H9 (cell line): ENCODE measurements at regions not wholly inside any gene's neighbourhood (a gene's known extent, or its start where the extent isn't known, plus 50 kb on each side); places are given as distances from the start of the nearest gene placed in this dataset.

Experiments used
- DNase-seq: peaks from one replicate; pipeline ENCODE4 v3.0.0-alpha.2; 2017
- H2AFZ ChIP-seq: one replicate; pipeline ENCODE4 v1.6.1; 2013; ENCODE audit warnings: mild to moderate bottlenecking, low read length, control low read depth, moderate library complexity
- H2AK5ac ChIP-seq: 2 replicates; pipeline ENCODE4 v1.6.1; 2013; ENCODE audit warnings: low read length, control low read depth, mixed read lengths; ENCODE audit not compliant: insufficient read length
- H2BK120ac ChIP-seq: one replicate; pipeline ENCODE4 v1.6.1; 2013; ENCODE audit warnings: low read depth, mild to moderate bottlenecking, low read length, control low read depth, inconsistent platforms; ENCODE audit not compliant: poor library complexity, severe bottlenecking
- H2BK12ac ChIP-seq: 2 replicates; pipeline ENCODE4 v1.6.1; 2013; ENCODE audit warnings: low read length, control low read depth, mixed read lengths, low read depth; ENCODE audit not compliant: insufficient read length
- H2BK15ac ChIP-seq: 2 replicates; pipeline ENCODE4 v1.6.1; 2013; ENCODE audit warnings: low read depth, low read length, control low read depth
- H2BK20ac ChIP-seq: one replicate; pipeline ENCODE4 v1.6.1; 2013; ENCODE audit warnings: low read depth, mild to moderate bottlenecking, low read length, control low read depth, inconsistent platforms; ENCODE audit not compliant: poor library complexity, severe bottlenecking
- H2BK5ac ChIP-seq: 2 replicates; pipeline ENCODE4 v1.6.1; 2013; ENCODE audit warnings: low read length, control low read depth, mixed read lengths; ENCODE audit not compliant: insufficient read length
- H3K14ac ChIP-seq: 2 replicates; pipeline ENCODE4 v1.6.1; 2013; ENCODE audit warnings: low read length, control low read depth; ENCODE audit not compliant: insufficient read depth
- H3K18ac ChIP-seq: 2 replicates; pipeline ENCODE4 v1.6.1; 2013; ENCODE audit warnings: low read depth, mild to moderate bottlenecking, mixed read lengths, low read length, control low read depth; ENCODE audit not compliant: insufficient read length
- H3K23ac ChIP-seq: 2 replicates; pipeline ENCODE4 v1.6.1; 2013; ENCODE audit warnings: low read length, control low read depth, mixed read lengths, low read depth; ENCODE audit not compliant: insufficient read length
- H3K23me2 ChIP-seq: 2 replicates; pipeline ENCODE4 v1.6.1; 2013; ENCODE audit warnings: low read depth, mild to moderate bottlenecking, mixed read lengths, low read length, control low read depth; ENCODE audit not compliant: insufficient read length, poor library complexity, severe bottlenecking
- H3K27ac ChIP-seq: 2 replicates; pipeline ENCODE4 v1.5.1; 2013; ENCODE audit warnings: low read length, control low read depth, mixed read lengths, low read depth; ENCODE audit not compliant: insufficient read length
- H3K27me3 ChIP-seq: 2 replicates; pipeline ENCODE4 v1.6.1; 2013; ENCODE audit warnings: low read length, control low read depth, inconsistent platforms; ENCODE audit not compliant: insufficient read depth
- H3K4ac ChIP-seq: 2 replicates; pipeline ENCODE4 v1.6.1; 2013; ENCODE audit warnings: low read depth, mild to moderate bottlenecking, control low read depth, inconsistent platforms, low read length, moderate library complexity
- H3K4me1 ChIP-seq: 2 replicates; pipeline ENCODE4 v1.6.1; 2013; ENCODE audit warnings: low read length, control low read depth, inconsistent platforms; ENCODE audit not compliant: insufficient read depth
- H3K4me2 ChIP-seq: 2 replicates; pipeline ENCODE4 v1.6.1; 2013; ENCODE audit warnings: low read length, control low read depth, mixed read lengths; ENCODE audit not compliant: insufficient read length, insufficient read depth
- H3K56ac ChIP-seq: 2 replicates; pipeline ENCODE4 v1.6.1; 2013; ENCODE audit warnings: low read depth, mild to moderate bottlenecking, mixed read lengths, low read length, control low read depth; ENCODE audit not compliant: insufficient read length
- H3K79me1 ChIP-seq: 2 replicates; pipeline ENCODE4 v1.6.1; 2013; ENCODE audit warnings: low read depth, mild to moderate bottlenecking, moderate library complexity, low read length, control low read depth, inconsistent platforms; ENCODE audit not compliant: insufficient read depth, poor library complexity, severe bottlenecking
- H3K79me2 ChIP-seq: 2 replicates; pipeline ENCODE4 v1.6.1; 2013; ENCODE audit warnings: low read length, control low read depth, inconsistent platforms; ENCODE audit not compliant: insufficient read depth
- H3K9ac ChIP-seq: 2 replicates; pipeline ENCODE4 v1.6.1; 2013; ENCODE audit warnings: low read length, control low read depth, mixed read lengths; ENCODE audit not compliant: insufficient read length; ENCODE audit errors: extremely low read depth
- H3K9me3 ChIP-seq: one replicate; pipeline ENCODE4 v1.6.1; 2013; ENCODE audit warnings: low read depth, low read length, inconsistent platforms; ENCODE audit not compliant: control insufficient read depth
- H3T11ph ChIP-seq: one replicate; pipeline ENCODE4 v1.6.1; 2013; ENCODE audit warnings: mild to moderate bottlenecking, low read length, control low read depth, inconsistent platforms
- H4K20me1 ChIP-seq: one replicate; pipeline ENCODE4 v1.6.1; 2013; ENCODE audit not compliant: control insufficient read depth, insufficient read length, insufficient read depth
- H4K5ac ChIP-seq: 2 replicates; pipeline ENCODE4 v1.6.1; 2013; ENCODE audit warnings: low read depth, mild to moderate bottlenecking, mixed read lengths, low read length, control low read depth; ENCODE audit not compliant: insufficient read length
- H4K8ac ChIP-seq: replicated peaks from 2 replicates; pipeline ENCODE4 v1.6.1; 2013; ENCODE audit warnings: low read length, control low read depth, mixed read lengths, low read depth; ENCODE audit not compliant: insufficient read length
- H4K91ac ChIP-seq: 2 replicates; pipeline ENCODE4 v1.6.1; 2013; ENCODE audit warnings: low read depth, mild to moderate bottlenecking, moderate library complexity, mixed read lengths, low read length, control low read depth; ENCODE audit not compliant: insufficient read length
- H3K27ac Mint-ChIP-seq, 3 experiments: 2 replicates in 2 of 3; 3 replicates in 1 of 3; pipeline ENCODE4 v1.8.0; 2020 to 2021; ENCODE audit warnings: mixed read lengths in 3 of 3, mild to moderate bottlenecking in 1 of 3, moderate library complexity in 1 of 3
- H3K27me3 Mint-ChIP-seq: 2 replicates; pipeline ENCODE4 v1.8.0; 2021; ENCODE audit warnings: low read depth, mild to moderate bottlenecking, moderate library complexity, mixed read lengths
- H3K36me3 Mint-ChIP-seq, 3 experiments: 2 replicates in 2 of 3; 3 replicates in 1 of 3; pipeline ENCODE4 v1.8.0; 2020 to 2021; ENCODE audit warnings: low read depth in 3 of 3, mixed read lengths in 3 of 3; ENCODE audit not compliant: insufficient read depth in 1 of 3
- H3K4me1 Mint-ChIP-seq, 2 experiments: 2 replicates each; pipeline ENCODE4 v1.8.0; 2020; ENCODE audit warnings: mixed read lengths in 2 of 2
- H3K4me3 Mint-ChIP-seq, 2 experiments: 2 replicates in 1 of 2; 3 replicates in 1 of 2; pipeline ENCODE4 v1.8.0; 2020 to 2021; ENCODE audit warnings: mild to moderate bottlenecking in 2 of 2, mixed read lengths in 2 of 2, moderate library complexity in 1 of 2
- H3K9me3 Mint-ChIP-seq, 2 experiments: 2 replicates in 1 of 2; 3 replicates in 1 of 2; pipeline ENCODE4 v1.8.0; 2020; ENCODE audit warnings: mild to moderate bottlenecking in 2 of 2, mixed read lengths in 2 of 2, moderate library complexity in 1 of 2
- WGBS: extraction: QIAGEN DNeasy Blood & Tissue Kit; methylation state at CpG from one replicate; pipeline ENCODE4 v1.1.7; 2013; ENCODE audit warnings: missing lambda C conversion rate, low lambda C conversion rate, mixed read lengths; ENCODE audit not compliant: insufficient read length; ENCODE audit errors: extremely low coverage; 5-methylcytosine and 5-hydroxymethylcytosine counted together
- TF ChIP-seq, protein P1 (sequence below): fragments of 200-600 bp; sonication (generic); conservative IDR thresholded peaks from 3 replicates; pipeline ENCODE4 v1.8.0; 2021; ENCODE audit warnings: antibody characterized with exemption, mild to moderate bottlenecking

- Histone ChIP-seq H3K27ac (no peak overlapping the region), H3K4ac (no peak overlapping the region), H3K79me1 (no peaks in the 10 kb centered on the region), H2AK5ac (no peak overlapping the region), H3K4me1 (peaks cover 2% of the 10 kb centered on the region; the same call in 1 of the 2 replicates), H3T11ph (no peak overlapping the region), H2BK5ac (no peak overlapping the region), H3K4me2 (no peak overlapping the region), H2BK15ac (no peak overlapping the region), H2BK12ac (no peak overlapping the region), H2BK20ac (no peak overlapping the region), H3K23ac (no peak overlapping the region), H3K56ac (no peak overlapping the region), H2BK120ac (no peak overlapping the region), H4K20me1 (no peaks in the 10 kb centered on the region), H4K5ac (no peak overlapping the region), H4K8ac (no peak overlapping the region), H3K23me2 (no peaks in the 10 kb centered on the region), H3K79me2 (no peaks in the 10 kb centered on the region), H3K9ac (no peak overlapping the region), H3K18ac (no peak overlapping the region), H3K14ac (no peak overlapping the region), H3K9me3 (no peaks in the 10 kb centered on the region), H3K27me3 (no peaks in the 10 kb centered on the region), H4K91ac (no peak overlapping the region), H2AFZ (no peak overlapping the region)
- no peak for DNase-seq
- peaks cover 13 to 28% of the 10 kb centered on the region in 2 experiments for H3K4me1 Mint-ChIP-seq
- no peak overlapping the region for H3K27ac Mint-ChIP-seq
- TF ChIP-seq, protein P1, sequence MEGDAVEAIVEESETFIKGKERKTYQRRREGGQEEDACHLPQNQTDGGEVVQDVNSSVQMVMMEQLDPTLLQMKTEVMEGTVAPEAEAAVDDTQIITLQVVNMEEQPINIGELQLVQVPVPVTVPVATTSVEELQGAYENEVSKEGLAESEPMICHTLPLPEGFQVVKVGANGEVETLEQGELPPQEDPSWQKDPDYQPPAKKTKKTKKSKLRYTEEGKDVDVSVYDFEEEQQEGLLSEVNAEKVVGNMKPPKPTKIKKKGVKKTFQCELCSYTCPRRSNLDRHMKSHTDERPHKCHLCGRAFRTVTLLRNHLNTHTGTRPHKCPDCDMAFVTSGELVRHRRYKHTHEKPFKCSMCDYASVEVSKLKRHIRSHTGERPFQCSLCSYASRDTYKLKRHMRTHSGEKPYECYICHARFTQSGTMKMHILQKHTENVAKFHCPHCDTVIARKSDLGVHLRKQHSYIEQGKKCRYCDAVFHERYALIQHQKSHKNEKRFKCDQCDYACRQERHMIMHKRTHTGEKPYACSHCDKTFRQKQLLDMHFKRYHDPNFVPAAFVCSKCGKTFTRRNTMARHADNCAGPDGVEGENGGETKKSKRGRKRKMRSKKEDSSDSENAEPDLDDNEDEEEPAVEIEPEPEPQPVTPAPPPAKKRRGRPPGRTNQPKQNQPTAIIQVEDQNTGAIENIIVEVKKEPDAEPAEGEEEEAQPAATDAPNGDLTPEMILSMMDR, result no peak
- no peak overlapping the region for H3K4me3 Mint-ChIP-seq
- no peaks in the 10 kb centered on the region for H3K9me3 Mint-ChIP-seq
- H3K36me3 Mint-ChIP-seq, result no peaks in the 10 kb centered on the region
- WGBS, result no CpG with 5 or more reads among the region's 2 CpGs
- no peaks in the 10 kb centered on the region; the same call in 1 of the 2 replicates for H3K27me3 Mint-ChIP-seq
Measured at GRCh38 chr1:234529950-234530237, 50.9 kb upstream of the TARBP1 start.
